DMS114 treated with DMSO at 0.1 percent for 48 hours (cell line): ENCODE measurements at regions not wholly inside any gene's neighbourhood (a gene's known extent, or its start where the extent isn't known, plus 50 kb on each side); places are given as distances from the start of the nearest gene placed in this dataset.
"Not testable (repeated sequence)": the region's sequence is repeated elsewhere in the genome, so short reads cannot be mapped to it uniquely, and the experiment has no call there.

Experiments
- DNase-seq: peaks from one replicate; lab custom pipeline; 2025; ENCODE audit not compliant: unreplicated experiment; lab: John Stamatoyannopoulos, UW

- no peak for DNase-seq
Measured at GRCh38 chr1:221555689-221556433, 186.0 kb downstream of the DUSP10 start.

- DNase-seq, result no peak
Measured at GRCh38 chr1:221556435-221556834, 185.5 kb downstream of the DUSP10 start.

GRCh38 chr1:221557013-221557412 is 184.9 kb downstream of the DUSP10 start:
- no peak for DNase-seq

GRCh38 chr1:221558396-221558795 is 183.5 kb downstream of the DUSP10 start:
- DNase-seq, result no peak

- no peak for DNase-seq
Measured at GRCh38 chr1:221559911-221560310, 182.0 kb downstream of the DUSP10 start.

GRCh38 chr1:221562542-221563475 is 179.1 kb downstream of the DUSP10 start:
- DNase-seq, result no peak

GRCh38 chr1:221563476-221563921 is 178.4 kb downstream of the DUSP10 start:
- no peak for DNase-seq

GRCh38 chr1:221564891-221565290 is 177.0 kb downstream of the DUSP10 start:
- DNase-seq, result no peak

GRCh38 chr1:221565711-221566110 is 176.2 kb downstream of the DUSP10 start:
- DNase-seq, result no peak

- no peak for DNase-seq
Measured at GRCh38 chr1:221567859-221568507, 173.9 kb downstream of the DUSP10 start.

GRCh38 chr1:221573756-221574155 is 168.1 kb downstream of the DUSP10 start:
- no peak for DNase-seq

GRCh38 chr1:221574529-221574928 is 167.4 kb downstream of the DUSP10 start:
- no peak for DNase-seq

- DNase-seq, result no peak
Measured at GRCh38 chr1:221575605-221576004, 166.3 kb downstream of the DUSP10 start.

- no peak for DNase-seq
Measured at GRCh38 chr1:221576268-221576667, 165.6 kb downstream of the DUSP10 start.

GRCh38 chr1:221583465-221583864 is 158.4 kb downstream of the DUSP10 start:
- no peak for DNase-seq

- DNase-seq, result not testable (repeated sequence)
Measured at GRCh38 chr1:221587013-221587412, 154.9 kb downstream of the DUSP10 start.

GRCh38 chr1:221591250-221591649 is 150.6 kb downstream of the DUSP10 start:
- not testable (repeated sequence) for DNase-seq

GRCh38 chr1:221594576-221594975 is 147.3 kb downstream of the DUSP10 start:
- DNase-seq, result no peak

GRCh38 chr1:221598122-221598521 is 143.8 kb downstream of the DUSP10 start:
- no peak for DNase-seq

- no peak for DNase-seq
Measured at GRCh38 chr1:221601166-221601565, 140.7 kb downstream of the DUSP10 start.

- no peak for DNase-seq
Measured at GRCh38 chr1:221602830-221603229, 139.1 kb downstream of the DUSP10 start.
